DND-41 (cell line): ENCODE measurements at regions not wholly inside any gene's neighbourhood (a gene's known extent, or its start where the extent isn't known, plus 50 kb on each side); places are given as distances from the start of the nearest gene placed in this dataset.

Experiments
- ATAC-seq: fragments of 200-7000 bp; cut with Tn5 transposase; 3 replicates; pipeline ENCODE4 v1.9.1; 2021; ENCODE audit warnings: low read depth; ENCODE audit not compliant: insufficient read depth
- DNase-seq: peaks from one replicate; pipeline ENCODE4 v3.0.0-alpha.2; 2020
- H2AFZ ChIP-seq: 2 replicates; pipeline ENCODE4 v1.6.0; 2012; ENCODE audit warnings: low read depth, low read length
- H3K27ac ChIP-seq: 2 replicates; pipeline ENCODE4 v1.5.1; 2012; ENCODE audit warnings: low read length, inconsistent platforms
- H3K27me3 ChIP-seq: fragments of 200-600 bp; sonication (generic); 2 replicates; pipeline ENCODE4 v1.6.0; 2012; ENCODE audit warnings: low read length, mild to moderate bottlenecking, inconsistent platforms; ENCODE audit not compliant: insufficient read depth, poor library complexity
- H3K36me3 ChIP-seq: 2 replicates; pipeline ENCODE4 v1.5.1; 2012; ENCODE audit warnings: low read length, inconsistent platforms; ENCODE audit not compliant: insufficient read depth
- H3K4me1 ChIP-seq: 2 replicates; pipeline ENCODE4 v1.5.1; 2012; ENCODE audit warnings: mild to moderate bottlenecking, low read length; ENCODE audit not compliant: insufficient read depth
- H3K4me2 ChIP-seq: 2 replicates; pipeline ENCODE4 v1.6.0; 2012; ENCODE audit warnings: mild to moderate bottlenecking, moderate library complexity, low read length, inconsistent platforms; ENCODE audit not compliant: insufficient read depth
- H3K4me3 ChIP-seq, 2 experiments: fragments of 200-600 bp in 1 of 2; shearing (Covaris generic) in 1 of 2; 2 replicates each; pipeline ENCODE4 v1.5.1; 2012 to 2016; ENCODE audit warnings: inconsistent platforms in 2 of 2, low read length in 2 of 2, mild to moderate bottlenecking in 2 of 2, low read depth in 1 of 2, moderate library complexity in 1 of 2
- H3K79me2 ChIP-seq: 2 replicates; pipeline ENCODE4 v1.6.0; 2012; ENCODE audit warnings: low read length, inconsistent platforms; ENCODE audit not compliant: insufficient read depth
- H3K9ac ChIP-seq: 2 replicates; pipeline ENCODE4 v1.6.0; 2012; ENCODE audit warnings: low read depth, mild to moderate bottlenecking, inconsistent platforms, low read length, moderate library complexity
- H3K9me3 ChIP-seq: 2 replicates; pipeline ENCODE4 v1.5.1; 2012; ENCODE audit warnings: low read length, moderate library complexity, mild to moderate bottlenecking, inconsistent platforms; ENCODE audit not compliant: insufficient read depth, severe bottlenecking
- H4K20me1 ChIP-seq: 2 replicates; pipeline ENCODE4 v1.6.0; 2012; ENCODE audit warnings: low read length; ENCODE audit not compliant: insufficient read depth
- EZH2 ChIP-seq: IDR thresholded peaks from 3 replicates; pipeline ENCODE4 v1.6.1; 2012; ENCODE audit warnings: borderline replicate concordance, low read depth, mild to moderate bottlenecking, moderate library complexity, low read length, inconsistent platforms; ENCODE audit not compliant: severe bottlenecking
- TF ChIP-seq, protein P1 (sequence below): IDR thresholded peaks from 2 replicates; pipeline ENCODE4 v1.5.1; 2012; ENCODE audit warnings: borderline replicate concordance, low read length, moderate library complexity, mild to moderate bottlenecking; ENCODE audit not compliant: poor library complexity, severe bottlenecking; ENCODE audit errors: extremely low read depth

DNA sequence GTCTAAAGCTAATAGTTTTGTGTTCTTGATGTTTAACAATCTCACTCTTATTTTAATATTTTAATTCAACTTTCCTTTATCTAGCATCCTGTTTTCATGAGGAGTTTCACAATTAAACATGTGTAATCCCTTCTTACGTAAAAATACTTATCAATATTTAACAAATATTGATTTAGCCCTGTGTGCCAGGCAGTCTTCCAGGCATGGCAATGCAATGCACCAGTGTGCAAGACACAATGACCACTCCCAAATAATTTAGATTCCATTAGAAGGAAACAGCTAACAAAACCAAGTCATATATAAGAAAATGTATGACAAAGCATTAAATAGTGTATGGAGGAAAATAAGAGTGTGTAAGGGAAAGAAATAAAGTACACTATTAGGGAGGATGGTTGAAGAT, 627.1 kb upstream of the ARPP21 start:
- Histone ChIP-seq H2AFZ (no peak overlapping the region), H3K9me3 (no peaks in the 10 kb centered on the region), H3K4me3 (no peak overlapping the region), H4K20me1 (no peaks in the 10 kb centered on the region), H3K9ac (no peak overlapping the region), H3K79me2 (no peaks in the 10 kb centered on the region), H3K27ac (no peak overlapping the region), H3K27me3 (no peaks in the 10 kb centered on the region), H3K4me1 (no peaks in the 10 kb centered on the region), H3K36me3 (no peaks in the 10 kb centered on the region), H3K4me2 (no peak overlapping the region)
- no peak for DNase-seq
- no peak for TF ChIP-seq EZH2
- TF ChIP-seq, protein P1, sequence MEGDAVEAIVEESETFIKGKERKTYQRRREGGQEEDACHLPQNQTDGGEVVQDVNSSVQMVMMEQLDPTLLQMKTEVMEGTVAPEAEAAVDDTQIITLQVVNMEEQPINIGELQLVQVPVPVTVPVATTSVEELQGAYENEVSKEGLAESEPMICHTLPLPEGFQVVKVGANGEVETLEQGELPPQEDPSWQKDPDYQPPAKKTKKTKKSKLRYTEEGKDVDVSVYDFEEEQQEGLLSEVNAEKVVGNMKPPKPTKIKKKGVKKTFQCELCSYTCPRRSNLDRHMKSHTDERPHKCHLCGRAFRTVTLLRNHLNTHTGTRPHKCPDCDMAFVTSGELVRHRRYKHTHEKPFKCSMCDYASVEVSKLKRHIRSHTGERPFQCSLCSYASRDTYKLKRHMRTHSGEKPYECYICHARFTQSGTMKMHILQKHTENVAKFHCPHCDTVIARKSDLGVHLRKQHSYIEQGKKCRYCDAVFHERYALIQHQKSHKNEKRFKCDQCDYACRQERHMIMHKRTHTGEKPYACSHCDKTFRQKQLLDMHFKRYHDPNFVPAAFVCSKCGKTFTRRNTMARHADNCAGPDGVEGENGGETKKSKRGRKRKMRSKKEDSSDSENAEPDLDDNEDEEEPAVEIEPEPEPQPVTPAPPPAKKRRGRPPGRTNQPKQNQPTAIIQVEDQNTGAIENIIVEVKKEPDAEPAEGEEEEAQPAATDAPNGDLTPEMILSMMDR: no peak
- ATAC-seq: no peak

- Histone ChIP-seq H3K4me3 (no peak overlapping the region), H3K4me2 (no peak overlapping the region), H3K27ac (no peak overlapping the region), H3K27me3 (no peaks in the 10 kb centered on the region), H3K9me3 (peaks cover 29% of the 10 kb centered on the region), H3K9ac (no peak overlapping the region), H3K4me1 (no peaks in the 10 kb centered on the region), H2AFZ (no peak overlapping the region), H3K36me3 (no peaks in the 10 kb centered on the region), H3K79me2 (no peaks in the 10 kb centered on the region), H4K20me1 (no peaks in the 10 kb centered on the region)
- TF ChIP-seq, protein P1: no peak
- no peak for TF ChIP-seq EZH2
- DNase-seq (no peak), ATAC-seq (no peak)
Observed at GRCh38 chr3:35028157-35028556, 611.2 kb upstream of the ARPP21 start.

DNA sequence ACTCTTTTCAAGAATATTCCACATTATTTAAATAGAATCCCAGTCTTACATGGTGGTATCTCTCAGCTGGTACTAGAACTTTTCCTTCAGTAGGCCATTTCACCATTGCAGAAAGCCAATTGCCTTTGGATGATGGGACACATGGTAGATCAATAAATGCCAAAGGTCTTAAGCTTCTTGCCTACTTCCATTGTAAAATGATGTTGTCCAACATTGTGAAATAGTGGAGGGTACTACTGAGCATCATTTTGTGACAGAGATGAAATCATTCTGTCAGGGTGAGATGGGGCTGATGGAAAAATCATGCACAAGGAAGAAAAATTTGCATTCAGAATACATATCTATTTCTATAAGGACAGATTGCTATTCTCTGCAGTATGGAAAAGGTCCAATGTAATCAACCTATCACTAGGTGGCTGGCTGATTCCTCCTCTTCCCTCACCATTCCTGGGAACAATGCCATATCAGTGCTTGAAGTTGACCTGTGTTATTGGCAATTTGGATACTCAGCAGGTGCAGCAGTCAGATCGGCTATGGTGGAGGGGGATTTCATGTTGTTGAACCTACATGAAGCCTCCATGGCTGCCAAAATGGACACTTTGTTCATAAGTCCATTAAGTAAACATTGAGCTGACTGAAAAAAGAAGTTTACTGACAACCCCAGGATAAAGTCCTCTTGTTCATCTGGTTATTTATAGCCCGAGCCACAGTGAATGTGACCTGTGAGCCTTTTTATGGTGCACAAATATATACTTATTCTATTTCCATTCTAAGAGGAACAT, 596.9 kb upstream of the ARPP21 start:
- Histone ChIP-seq H3K4me3 (no peak overlapping the region), H2AFZ (no peak overlapping the region), H3K27ac (no peak overlapping the region), H3K4me2 (no peak overlapping the region), H3K27me3 (no peaks in the 10 kb centered on the region), H3K4me1 (peaks cover 14% of the 10 kb centered on the region), H4K20me1 (no peaks in the 10 kb centered on the region), H3K36me3 (no peaks in the 10 kb centered on the region), H3K9me3 (no peaks in the 10 kb centered on the region), H3K9ac (no peak overlapping the region), H3K79me2 (no peaks in the 10 kb centered on the region)
- ATAC-seq (no peak), DNase-seq (no peak)
- TF ChIP-seq, protein P1: no peak
- TF ChIP-seq EZH2: no peak

- Histone ChIP-seq H3K27me3 (no peaks in the 10 kb centered on the region), H3K36me3 (no peaks in the 10 kb centered on the region), H4K20me1 (no peaks in the 10 kb centered on the region), H3K4me1 (peaks cover 14% of the 10 kb centered on the region), H3K79me2 (no peaks in the 10 kb centered on the region), H2AFZ (no peak overlapping the region), H3K4me3 (no peak overlapping the region), H3K9ac (no peak overlapping the region), H3K9me3 (no peaks in the 10 kb centered on the region), H3K27ac (no peak overlapping the region), H3K4me2 (no peak overlapping the region)
- TF ChIP-seq EZH2: no peak
- TF ChIP-seq, protein P1: no peak
- no peak for ATAC-seq
- no peak for DNase-seq
Observed at GRCh38 chr3:35043040-35043439, 596.3 kb upstream of the ARPP21 start.
